ENCODE measurements at regions not wholly inside any gene's neighbourhood (a gene's known extent, or its start where the extent isn't known, plus 50 kb on each side); places are given as distances from the start of the nearest gene placed in this dataset.
"Not testable (repeated sequence)": the region's sequence is repeated elsewhere in the genome, so short reads cannot be mapped to it uniquely, and the experiment has no call there.

- DNase-seq (ENCODE audit: low spot score), result not testable (repeated sequence)
Measured at GRCh38 chr1:161454865-161455707, 50.2 kb upstream of the FCGR2A start.

GRCh38 chr1:161453950-161454864, 51.0 kb upstream of the FCGR2A start:
- DNase-seq (ENCODE audit: low spot score), result not testable (repeated sequence)

GRCh38 chr1:161451698-161452348, 53.4 kb upstream of the FCGR2A start:
- not testable (repeated sequence) for DNase-seq (ENCODE audit: low spot score)

- DNase-seq (ENCODE audit: low spot score), result not testable (repeated sequence)
Measured at GRCh38 chr1:161447760-161448332, 57.4 kb upstream of the FCGR2A start.

GRCh38 chr1:161447040-161447759, 58.1 kb upstream of the FCGR2A start:
- not testable (repeated sequence) for DNase-seq (ENCODE audit: low spot score)

- not testable (repeated sequence) for DNase-seq (ENCODE audit: low spot score)
Measured at GRCh38 chr1:161444725-161445124, 60.5 kb upstream of the FCGR2A start.

GRCh38 chr1:161444255-161444654, 61.0 kb upstream of the FCGR2A start:
- not testable (repeated sequence) for DNase-seq (ENCODE audit: low spot score)

- DNase-seq (ENCODE audit: low spot score), result peak; percentile 72
Measured at GRCh38 chr1:161440312-161440894, 64.9 kb upstream of the FCGR2A start.

GRCh38 chr1:161439280-161440232, 65.7 kb upstream of the FCGR2A start:
- no peak for DNase-seq (ENCODE audit: low spot score)

- DNase-seq (ENCODE audit: low spot score), result not testable (repeated sequence)
Measured at GRCh38 chr1:161433191-161433590, 65.5 kb upstream of the CFAP126 start.

GRCh38 chr1:161432091-161432490, 64.4 kb upstream of the CFAP126 start:
- no peak for DNase-seq (ENCODE audit: low spot score)

GRCh38 chr1:161427733-161428516, 60.2 kb upstream of the CFAP126 start:
- no peak for DNase-seq (ENCODE audit: low spot score)

- DNase-seq (ENCODE audit: low spot score), result not testable (repeated sequence)
Measured at GRCh38 chr1:161422914-161423313, 55.2 kb upstream of the CFAP126 start.

GRCh38 chr1:161421456-161421855, 53.8 kb upstream of the CFAP126 start:
- DNase-seq (ENCODE audit: low spot score), result no peak

- no peak for DNase-seq (ENCODE audit: low spot score)
Measured at GRCh38 chr1:161420763-161421455, 53.2 kb upstream of the CFAP126 start.

GRCh38 chr1:161417536-161417935, 49.9 kb upstream of the CFAP126 start:
- not testable (repeated sequence) for DNase-seq (ENCODE audit: low spot score)
